OCI-LY3 (cell line): ENCODE measurements at regions not wholly inside any gene's neighbourhood (a gene's known extent, or its start where the extent isn't known, plus 50 kb on each side); places are given as distances from the start of the nearest gene placed in this dataset.

Source experiments
- H2AFZ ChIP-seq: fragments of 200-600, 300-600 bp; shearing (Covaris generic); 2 replicates; pipeline ENCODE4 v1.6.0; 2014; ENCODE audit warnings: antibody characterized with exemption, low read depth, low read length
- H3K27ac ChIP-seq: fragments of 200-600, 300-600 bp; sonication (generic); 2 replicates; pipeline ENCODE4 v1.5.1; 2014; ENCODE audit warnings: mild to moderate bottlenecking, low read length, moderate library complexity, mixed read lengths
- H3K27me3 ChIP-seq: fragments of 200-600, 300-600 bp; sonication (generic); 2 replicates; pipeline ENCODE4 v1.6.1; 2014; ENCODE audit warnings: low read depth, low read length, mixed read lengths
- H3K36me3 ChIP-seq: fragments of 200-600, 300-600 bp; sonication (generic); replicated peaks from 2 replicates; pipeline ENCODE3; 2014; ENCODE audit warnings: low read depth, low read length, mixed read lengths
- H3K4me1 ChIP-seq: fragments of 300-600, 200-600 bp; sonication (generic); 2 replicates; pipeline ENCODE4 v1.6.1; 2014; ENCODE audit warnings: low read length, mixed read lengths
- H3K4me2 ChIP-seq: fragments of 200-600, 300-600 bp; sonication (generic); 2 replicates; pipeline ENCODE4 v1.6.1; 2014; ENCODE audit warnings: low read length, mixed read lengths
- H3K4me3 ChIP-seq: fragments of 300-600, 200-600 bp; sonication (generic); 2 replicates; pipeline ENCODE4 v1.5.1; 2014; ENCODE audit warnings: antibody characterized with exemption, mild to moderate bottlenecking, low read length, moderate library complexity
- H3K79me2 ChIP-seq: fragments of 300-600, 200-600 bp; shearing (Covaris generic); 2 replicates; pipeline ENCODE4 v1.6.1; 2014; ENCODE audit warnings: mild to moderate bottlenecking, low read length, mixed read lengths
- H3K9ac ChIP-seq: fragments of 300-600, 200-600 bp; shearing (Covaris generic); 2 replicates; pipeline ENCODE4 v1.6.0; 2014; ENCODE audit warnings: mild to moderate bottlenecking, low read length, moderate library complexity
- H3K9me3 ChIP-seq: fragments of 200-600, 300-600 bp; shearing (Covaris generic); 2 replicates; pipeline ENCODE4 v1.6.1; 2014; ENCODE audit warnings: low read length, mixed read lengths; ENCODE audit not compliant: insufficient read depth
- H4K20me1 ChIP-seq: fragments of 200-600, 300-600 bp; sonication (generic); 2 replicates; pipeline ENCODE4 v1.6.1; 2016; ENCODE audit warnings: low read length, mixed read lengths; ENCODE audit not compliant: insufficient read depth
- CTCF ChIP-seq: fragments of 200-600, 300-600 bp; sonication (generic); IDR thresholded peaks from 2 replicates; pipeline ENCODE4 v1.5.1; 2014; ENCODE audit warnings: antibody characterized with exemption, low read length, low read depth
- EZH2phosphoT487 ChIP-seq: fragments of 200-600 bp; shearing (Covaris generic); IDR thresholded peaks from 2 replicates; pipeline ENCODE4 v1.6.1; 2018; ENCODE audit warnings: antibody characterized with exemption, mixed run types, low read depth

DNA sequence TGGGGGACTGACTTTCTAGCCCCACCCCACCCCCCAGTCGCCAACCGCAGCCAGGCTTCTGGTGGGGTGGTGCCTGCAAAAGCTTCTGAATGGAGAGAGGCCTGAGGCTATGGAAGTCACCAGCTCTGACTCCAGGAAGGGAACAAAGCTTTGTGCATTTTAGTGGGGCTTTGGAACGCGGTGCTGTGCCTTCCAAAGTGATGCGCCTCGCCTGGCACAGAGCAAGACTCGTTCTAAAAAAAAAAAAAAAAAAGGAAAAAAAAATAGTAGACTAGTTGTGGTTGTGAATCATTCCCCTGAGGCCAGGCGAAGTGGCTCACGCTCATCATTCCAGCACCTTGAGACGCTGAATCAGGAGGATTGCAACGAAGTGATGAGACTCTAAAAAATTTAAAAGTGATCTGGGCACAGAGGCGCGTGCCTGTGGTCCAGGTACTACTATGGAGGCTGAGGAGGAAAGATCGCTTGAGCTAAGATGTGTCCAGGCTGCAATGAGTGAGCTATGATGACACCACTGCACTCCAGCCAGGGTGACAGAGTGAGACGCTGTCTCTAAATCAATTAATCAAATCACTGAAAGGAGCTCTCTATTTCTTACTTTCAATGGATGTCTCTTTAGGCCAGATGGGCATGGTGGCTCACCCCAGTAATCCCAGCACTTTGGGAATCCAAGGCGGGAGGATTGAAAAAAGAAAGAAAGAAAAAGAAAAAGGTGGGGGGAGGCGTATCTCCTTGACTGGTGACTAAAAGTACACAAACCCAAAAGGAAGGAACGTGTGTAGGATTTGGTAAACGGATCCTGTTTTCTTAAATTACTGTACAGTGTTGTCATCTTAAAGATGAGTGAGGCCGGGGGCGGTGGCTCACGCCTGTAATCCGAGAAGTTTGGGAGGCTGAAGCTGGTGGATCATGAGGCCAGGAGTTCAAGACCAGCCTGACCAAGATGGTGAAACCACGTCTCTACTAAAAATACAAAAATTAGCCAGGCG is 259.6 kb upstream of the ALG10B start:
- H3K9ac ChIP-seq = no peak overlapping the region
- H3K27me3 ChIP-seq = no peaks in the 10 kb centered on the region
- H3K4me1 ChIP-seq = no peaks in the 10 kb centered on the region
- no peak overlapping the region for H3K27ac ChIP-seq
- no peaks in the 10 kb centered on the region for H3K9me3 ChIP-seq
- H3K4me2 ChIP-seq = no peak overlapping the region
- no peaks in the 10 kb centered on the region for H3K36me3 ChIP-seq
- H3K79me2 ChIP-seq = no peaks in the 10 kb centered on the region
- no peak for TF ChIP-seq CTCF
- TF ChIP-seq EZH2phosphoT487 = no peak
- H3K4me3 ChIP-seq = no peak overlapping the region
- H4K20me1 ChIP-seq = no peaks in the 10 kb centered on the region
- no peak overlapping the region for H2AFZ ChIP-seq

- Histone ChIP-seq H3K36me3 (no peaks in the 10 kb centered on the region), H4K20me1 (no peaks in the 10 kb centered on the region), H3K4me3 (no peak overlapping the region), H3K27ac (no peak overlapping the region), H3K9ac (no peak overlapping the region), H3K4me1 (no peaks in the 10 kb centered on the region), H3K4me2 (no peak overlapping the region), H3K9me3 (no peaks in the 10 kb centered on the region), H2AFZ (no peak overlapping the region), H3K79me2 (no peaks in the 10 kb centered on the region), H3K27me3 (no peaks in the 10 kb centered on the region)
- TF ChIP-seq EZH2phosphoT487 = no peak
- TF ChIP-seq CTCF = no peak
These were observed 216.9 kb upstream of the ALG10B start for GRCh38 chr12:38099686-38100085.

DNA sequence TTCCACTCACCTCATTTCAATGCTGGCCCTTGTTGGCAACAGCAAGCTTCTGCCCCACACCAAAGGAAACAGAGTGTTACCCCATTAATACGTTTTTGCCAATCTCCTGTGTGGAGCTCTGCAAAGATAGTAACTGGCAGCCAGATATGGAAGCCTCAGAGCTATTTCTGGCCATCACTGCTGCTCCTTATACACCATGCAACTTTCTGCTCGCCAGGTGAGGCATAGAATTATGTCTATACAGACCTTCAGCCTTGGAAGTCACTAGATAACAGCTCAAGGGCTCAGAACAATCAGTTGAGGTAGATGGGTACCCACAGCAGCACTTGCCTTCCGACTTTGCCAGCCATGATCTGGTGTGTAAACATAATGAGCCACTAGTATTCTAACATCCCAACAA is 214.8 kb upstream of the ALG10B start:
- Histone ChIP-seq H3K9me3 (no peaks in the 10 kb centered on the region), H3K79me2 (no peaks in the 10 kb centered on the region), H3K4me1 (no peaks in the 10 kb centered on the region), H3K4me3 (no peak overlapping the region), H3K4me2 (no peak overlapping the region), H4K20me1 (no peaks in the 10 kb centered on the region), H3K27me3 (no peaks in the 10 kb centered on the region), H3K9ac (no peak overlapping the region), H3K27ac (no peak overlapping the region), H3K36me3 (no peaks in the 10 kb centered on the region), H2AFZ (no peak overlapping the region)
- TF ChIP-seq EZH2phosphoT487 = no peak
- no peak for TF ChIP-seq CTCF

DNA sequence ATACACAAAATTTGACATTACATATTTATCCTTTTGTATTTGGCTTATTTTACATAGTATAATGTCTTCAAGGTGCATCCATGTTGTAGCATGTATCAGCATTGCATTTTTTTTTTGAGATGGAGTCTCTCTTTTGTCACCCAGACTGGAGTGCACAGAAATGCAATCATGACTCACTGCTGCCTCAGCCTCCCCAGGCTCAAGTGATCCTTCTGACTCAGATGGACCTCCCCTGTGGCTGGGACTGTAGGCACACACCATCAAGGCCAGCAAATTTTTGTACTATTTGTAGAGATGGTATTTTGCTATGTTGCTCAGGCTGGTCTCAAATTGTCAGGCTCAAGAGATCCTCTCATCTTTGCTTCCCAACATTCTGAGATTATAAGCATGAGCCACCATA is 214.4 kb upstream of the ALG10B start:
- Histone ChIP-seq H3K9ac (no peak overlapping the region), H2AFZ (no peak overlapping the region), H3K79me2 (no peaks in the 10 kb centered on the region), H3K4me3 (no peak overlapping the region), H4K20me1 (no peaks in the 10 kb centered on the region), H3K27me3 (no peaks in the 10 kb centered on the region), H3K9me3 (no peaks in the 10 kb centered on the region), H3K4me2 (no peak overlapping the region), H3K27ac (no peak overlapping the region), H3K36me3 (no peaks in the 10 kb centered on the region), H3K4me1 (no peaks in the 10 kb centered on the region)
- no peak for TF ChIP-seq EZH2phosphoT487
- TF ChIP-seq CTCF = no peak
